Fibroblast of the aortic adventitia (primary cell): ENCODE measurements at regions not wholly inside any gene's neighbourhood (a gene's known extent, or its start where the extent isn't known, plus 50 kb on each side); places are given as distances from the start of the nearest gene placed in this dataset.
"Not testable (repeated sequence)": the region's sequence is repeated elsewhere in the genome, so short reads cannot be mapped to it uniquely, and the experiment has no call there.

Source experiments
- DNase-seq: peaks from one replicate; pipeline ENCODE4 v3.0.0-alpha.2; 2010; ENCODE audit warnings: low read depth
- H3K4me3 ChIP-seq: 2 replicates; pipeline ENCODE4 v1.5.1; 2011; ENCODE audit warnings: low read depth, mild to moderate bottlenecking, control low read depth, low read length, moderate library complexity
- CTCF ChIP-seq: IDR thresholded peaks from 2 replicates; pipeline ENCODE4 v1.5.1; 2011; ENCODE audit warnings: mild to moderate bottlenecking, low read length, control low read depth, inconsistent platforms; ENCODE audit not compliant: insufficient read depth

GRCh38 chr14:22243971-22244581 lies 344.9 kb downstream of the DAD1 start:
- no peak for TF ChIP-seq CTCF
- H3K4me3 ChIP-seq: no peak overlapping the region
- no peak for DNase-seq

DNA sequence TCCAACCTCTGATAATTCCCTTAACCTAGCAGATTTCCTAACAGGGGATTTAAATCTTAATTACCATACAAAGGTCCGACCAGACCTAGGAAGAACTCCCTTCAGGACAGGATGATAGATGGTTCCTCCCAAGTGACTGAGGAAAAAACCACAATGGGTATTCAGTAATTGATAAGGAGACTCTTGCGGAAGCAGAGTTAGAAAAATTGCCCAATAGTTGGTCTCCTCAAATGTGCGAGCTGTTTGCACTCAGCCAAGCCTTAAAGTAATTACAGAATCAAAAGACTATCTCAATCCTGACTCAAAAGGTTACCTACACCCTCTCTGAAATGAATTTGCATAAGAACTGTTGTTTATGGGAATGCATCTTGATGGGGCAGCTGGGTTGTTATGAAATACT lies 350.7 kb downstream of the DAD1 start:
- H3K4me3 ChIP-seq: not testable (repeated sequence)
- peak; percentile 4 for DNase-seq

GRCh38 chr14:22233377-22233776 lies 355.6 kb downstream of the DAD1 start:
- no peak for TF ChIP-seq CTCF
- DNase-seq: no peak

DNA sequence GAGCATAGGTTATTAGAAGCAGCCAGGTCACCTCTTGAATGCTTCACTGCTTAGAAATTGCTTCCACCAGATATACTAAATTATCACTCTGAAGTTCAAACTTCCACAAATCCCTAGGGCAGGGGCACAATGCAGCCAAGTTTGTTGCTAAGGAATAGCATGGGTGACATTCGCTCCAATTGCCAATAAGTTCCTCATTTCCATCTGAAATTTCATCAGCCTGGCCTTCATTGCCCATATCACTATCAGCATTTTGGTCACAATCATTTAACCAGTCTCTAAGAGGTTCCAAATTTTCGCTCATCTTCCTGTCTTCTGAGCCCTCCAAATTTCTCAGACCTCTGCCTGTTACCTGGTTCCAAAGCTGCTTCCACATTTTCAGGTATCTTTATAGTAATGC lies 356.1 kb downstream of the DAD1 start:
- no peak for TF ChIP-seq CTCF
- DNase-seq: no peak

More at GRCh38 chr14:22233377-22233776, 355.6 kb downstream of the DAD1 start:
- H3K4me3 ChIP-seq: no peak overlapping the region

DNA sequence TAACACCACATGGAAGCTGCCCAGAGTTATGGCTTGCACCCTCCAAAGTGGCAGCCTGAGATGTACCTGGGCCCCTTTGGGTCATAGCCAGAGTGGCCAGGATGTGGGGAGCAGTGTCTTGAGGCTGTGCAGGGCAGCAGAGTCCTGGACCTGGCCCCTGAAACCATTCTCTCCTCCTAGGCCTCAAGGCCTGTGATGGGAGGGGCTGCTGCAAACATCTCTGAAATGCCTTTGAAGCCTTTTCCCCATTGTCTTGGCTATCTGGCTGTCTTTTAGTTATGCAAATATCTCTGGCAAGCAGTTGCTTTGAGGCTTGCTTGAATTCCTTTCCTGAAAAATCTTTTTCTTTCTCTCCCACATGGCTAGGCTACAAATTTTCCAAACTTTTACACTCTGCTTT lies 356.5 kb downstream of the DAD1 start:
- no peak for DNase-seq
- H3K4me3 ChIP-seq: no peak overlapping the region
- no peak for TF ChIP-seq CTCF

More for the DNA sequence above, 356.1 kb downstream of the DAD1 start:
- no peak overlapping the region for H3K4me3 ChIP-seq

DNA sequence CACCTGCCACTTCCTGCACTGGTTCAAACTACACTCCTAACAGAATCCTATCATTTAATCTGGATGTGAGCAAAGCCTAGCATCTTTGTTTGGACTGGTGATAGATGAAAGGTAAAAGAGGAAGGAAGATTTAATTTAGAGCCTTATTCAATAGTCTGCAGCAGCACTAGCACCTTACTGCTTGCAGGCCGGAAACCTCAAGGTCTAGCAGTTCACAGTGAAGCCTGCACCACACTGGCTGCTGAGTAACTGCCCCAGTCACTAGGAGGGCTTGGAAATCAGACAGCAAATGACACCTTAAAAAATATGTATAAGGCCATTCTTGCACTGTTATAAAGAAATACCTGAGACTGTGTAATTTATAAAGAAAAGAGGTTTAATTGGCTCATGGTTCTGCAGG lies 358.0 kb downstream of the DAD1 start:
- H3K4me3 ChIP-seq: no peak overlapping the region
- DNase-seq: no peak
- TF ChIP-seq CTCF: no peak

DNA sequence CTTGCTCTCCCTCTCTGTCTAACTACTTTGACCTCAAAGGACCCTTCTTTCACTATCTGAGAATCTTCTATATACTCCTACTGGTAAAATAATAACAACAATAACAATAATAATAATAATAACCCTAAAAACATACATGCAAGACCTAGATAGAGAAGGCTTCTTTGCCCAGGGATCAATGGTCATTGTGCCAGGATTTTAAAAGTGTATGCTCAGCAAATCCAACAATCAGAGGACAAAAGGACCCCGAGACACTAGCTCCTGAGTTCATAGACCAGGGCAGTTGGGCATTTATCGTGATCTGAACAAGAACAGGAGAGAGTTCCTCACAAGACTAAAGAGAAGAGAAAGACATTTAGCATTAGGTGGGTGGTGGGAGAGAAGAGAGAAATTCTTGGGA lies 358.5 kb downstream of the DAD1 start:
- H3K4me3 ChIP-seq: no peak overlapping the region
- DNase-seq: no peak
- TF ChIP-seq CTCF: no peak
